GM18951 (cell line): ENCODE measurements at regions not wholly inside any gene's neighbourhood (a gene's known extent, or its start where the extent isn't known, plus 50 kb on each side); places are given as distances from the start of the nearest gene placed in this dataset.

ENCODE experiments used
- POLR2A ChIP-seq: IDR thresholded peaks from 4 replicates; pipeline ENCODE4 v1.6.1; 2011; ENCODE audit warnings: mild to moderate bottlenecking; ENCODE audit not compliant: insufficient read length, insufficient read depth; ENCODE audit errors: extremely low read depth
- in situ Hi-C: fragments of 300-500 bp; cut with MboI; formaldehyde crosslinking; loops from one replicate; pipeline ENCODE4 v1.12.0; 2022; ENCODE audit warnings: low sequenced_read_pairs, mixed read lengths, inconsistent platforms; ENCODE audit not compliant: unreplicated experiment

GRCh38 chr3:178223876-178224275 lies 312.4 kb upstream of the KCNMB2 start:
- in situ Hi-C loops: no loop called here
- no peak for TF ChIP-seq POLR2A

- in situ Hi-C loops: no loop called here
- no peak for TF ChIP-seq POLR2A
Measured at GRCh38 chr3:178226094-178226493, 310.1 kb upstream of the KCNMB2 start.

GRCh38 chr3:178231645-178232044 lies 304.6 kb upstream of the KCNMB2 start:
- in situ Hi-C loops: no loop called here
- no peak for TF ChIP-seq POLR2A

- no peak for TF ChIP-seq POLR2A
- in situ Hi-C loops: no loop called here
Measured at GRCh38 chr3:178233371-178234071, 302.7 kb upstream of the KCNMB2 start.

GRCh38 chr3:178236555-178237277 lies 299.5 kb upstream of the KCNMB2 start:
- no peak for TF ChIP-seq POLR2A

GRCh38 chr3:178238179-178238578 lies 298.1 kb upstream of the KCNMB2 start:
- no peak for TF ChIP-seq POLR2A
- in situ Hi-C loops: no loop called here

More at GRCh38 chr3:178236555-178237277, 299.5 kb upstream of the KCNMB2 start:
- in situ Hi-C loops: no loop called here

GRCh38 chr3:178244733-178245709 lies 291.2 kb upstream of the KCNMB2 start:
- in situ Hi-C loops: no loop called here
- TF ChIP-seq POLR2A: no peak

GRCh38 chr3:178246004-178246403 lies 290.2 kb upstream of the KCNMB2 start:
- in situ Hi-C loops: no loop called here

GRCh38 chr3:178255315-178255714 lies 280.9 kb upstream of the KCNMB2 start:
- in situ Hi-C loops: no loop called here
- TF ChIP-seq POLR2A: no peak

More at GRCh38 chr3:178246004-178246403, 290.2 kb upstream of the KCNMB2 start:
- TF ChIP-seq POLR2A: no peak

GRCh38 chr3:178257491-178257890 lies 278.7 kb upstream of the KCNMB2 start:
- in situ Hi-C loops: no loop called here
- TF ChIP-seq POLR2A: no peak

GRCh38 chr3:178258121-178258520 lies 278.1 kb upstream of the KCNMB2 start:
- TF ChIP-seq POLR2A: no peak

GRCh38 chr3:178259703-178260102 lies 276.5 kb upstream of the KCNMB2 start:
- in situ Hi-C loops: no loop called here

More at GRCh38 chr3:178258121-178258520, 278.1 kb upstream of the KCNMB2 start:
- in situ Hi-C loops: no loop called here

More at GRCh38 chr3:178259703-178260102, 276.5 kb upstream of the KCNMB2 start:
- no peak for TF ChIP-seq POLR2A
